ENCODE measurements at regions not wholly inside any gene's neighbourhood (a gene's known extent, or its start where the extent isn't known, plus 50 kb on each side); places are given as distances from the start of the nearest gene placed in this dataset.
"Not testable (repeated sequence)": the region's sequence is repeated elsewhere in the genome, so short reads cannot be mapped to it uniquely, and the experiment has no call there.

- Histone ChIP-seq H3K9me3 (replicated peaks) (no peaks in the 10 kb centered on the region), H3K27ac (no peak overlapping the region), H3K4me1 (no peaks in the 10 kb centered on the region), H3K27me3 (no peaks in the 10 kb centered on the region), H3K36me3 (no peaks in the 10 kb centered on the region), H3K4me3 (no peak overlapping the region)
- no peak for DNase-seq
Measured at GRCh38 chr14:97106609-97107008, 309.4 kb downstream of the VRK1 start.

- DNase-seq = no peak
- no peaks in the 10 kb centered on the region for H3K4me1 ChIP-seq
- no peaks in the 10 kb centered on the region for H3K9me3 ChIP-seq (replicated peaks)
- no peaks in the 10 kb centered on the region for H3K27me3 ChIP-seq
- no peak overlapping the region for H3K4me3 ChIP-seq
- no peak overlapping the region for H3K27ac ChIP-seq
- no peaks in the 10 kb centered on the region for H3K36me3 ChIP-seq
Measured at GRCh38 chr14:97107080-97107479, 309.9 kb downstream of the VRK1 start.

GRCh38 chr14:97107760-97108159 is 310.6 kb downstream of the VRK1 start:
- Histone ChIP-seq H3K27ac (no peak overlapping the region), H3K4me3 (no peak overlapping the region), H3K36me3 (no peaks in the 10 kb centered on the region), H3K4me1 (no peaks in the 10 kb centered on the region), H3K27me3 (no peaks in the 10 kb centered on the region), H3K9me3 (replicated peaks) (no peaks in the 10 kb centered on the region)
- DNase-seq = no peak

DNA sequence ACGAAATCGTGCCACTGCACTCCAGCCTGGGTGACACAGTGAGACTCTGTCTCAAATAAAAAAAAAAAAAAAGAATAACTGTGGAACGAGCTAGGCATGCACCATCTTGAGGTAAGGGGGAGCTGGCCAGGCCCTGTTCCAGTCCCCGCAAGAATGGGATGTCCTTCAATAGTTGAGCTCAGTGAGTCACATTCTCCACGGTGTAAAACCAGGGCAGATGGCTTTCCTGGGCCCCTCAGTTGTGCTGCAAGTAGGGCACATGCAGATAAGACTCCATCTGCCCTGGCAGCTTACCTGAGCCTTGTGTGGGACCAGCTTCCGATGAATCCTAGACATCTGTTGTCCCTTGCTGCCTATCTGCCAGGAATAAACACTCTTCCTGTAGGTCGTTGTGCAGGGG is 312.1 kb downstream of the VRK1 start:
- Histone ChIP-seq H3K36me3 (no peaks in the 10 kb centered on the region), H3K9me3 (replicated peaks) (no peaks in the 10 kb centered on the region), H3K27ac (no peak overlapping the region), H3K4me3 (no peak overlapping the region), H3K4me1 (no peaks in the 10 kb centered on the region), H3K27me3 (no peaks in the 10 kb centered on the region)
- no peak for DNase-seq

GRCh38 chr14:97113339-97113738 is 316.2 kb downstream of the VRK1 start:
- Histone ChIP-seq H3K27ac (no peak overlapping the region), H3K36me3 (no peaks in the 10 kb centered on the region), H3K27me3 (no peaks in the 10 kb centered on the region), H3K9me3 (replicated peaks) (no peaks in the 10 kb centered on the region), H3K4me1 (no peaks in the 10 kb centered on the region), H3K4me3 (no peak overlapping the region)
- DNase-seq = no peak

DNA sequence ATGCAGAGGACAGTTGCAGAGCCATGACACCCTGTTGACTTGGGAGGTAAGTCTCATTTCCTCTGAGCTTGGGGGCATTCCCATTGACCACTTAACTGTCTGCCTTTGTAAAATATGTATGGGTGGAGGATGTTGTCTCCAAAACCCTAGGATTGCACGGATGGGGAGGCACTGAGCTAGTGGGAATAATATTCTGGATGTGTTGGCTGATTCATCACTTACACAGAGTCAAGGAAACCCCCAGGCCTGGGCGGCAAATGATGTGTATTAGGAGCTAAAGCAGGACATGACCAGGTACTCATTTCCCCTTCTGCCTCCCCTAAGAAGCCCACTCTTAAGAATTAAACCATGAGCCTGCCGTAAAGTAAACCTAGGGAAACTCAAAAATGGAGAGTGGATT is 319.4 kb downstream of the VRK1 start:
- H3K27me3 ChIP-seq = no peaks in the 10 kb centered on the region
- no peaks in the 10 kb centered on the region for H3K4me1 ChIP-seq
- H3K27ac ChIP-seq = no peak overlapping the region
- no peak overlapping the region for H3K4me3 ChIP-seq
- H3K36me3 ChIP-seq = no peaks in the 10 kb centered on the region
- DNase-seq = no peak
- H3K9me3 ChIP-seq (replicated peaks) = no peaks in the 10 kb centered on the region

GRCh38 chr14:97117693-97118092 is 320.5 kb downstream of the VRK1 start:
- Histone ChIP-seq H3K4me3 (no peak overlapping the region), H3K27ac (no peak overlapping the region), H3K36me3 (no peaks in the 10 kb centered on the region), H3K27me3 (no peaks in the 10 kb centered on the region), H3K4me1 (no peaks in the 10 kb centered on the region), H3K9me3 (replicated peaks) (no peaks in the 10 kb centered on the region)
- DNase-seq = no peak

- DNase-seq = no peak
- Histone ChIP-seq H3K4me1 (no peaks in the 10 kb centered on the region), H3K4me3 (no peak overlapping the region), H3K27ac (no peak overlapping the region), H3K27me3 (no peaks in the 10 kb centered on the region), H3K36me3 (no peaks in the 10 kb centered on the region), H3K9me3 (replicated peaks) (no peaks in the 10 kb centered on the region)
Measured at GRCh38 chr14:97120204-97120603, 323.0 kb downstream of the VRK1 start.

DNA sequence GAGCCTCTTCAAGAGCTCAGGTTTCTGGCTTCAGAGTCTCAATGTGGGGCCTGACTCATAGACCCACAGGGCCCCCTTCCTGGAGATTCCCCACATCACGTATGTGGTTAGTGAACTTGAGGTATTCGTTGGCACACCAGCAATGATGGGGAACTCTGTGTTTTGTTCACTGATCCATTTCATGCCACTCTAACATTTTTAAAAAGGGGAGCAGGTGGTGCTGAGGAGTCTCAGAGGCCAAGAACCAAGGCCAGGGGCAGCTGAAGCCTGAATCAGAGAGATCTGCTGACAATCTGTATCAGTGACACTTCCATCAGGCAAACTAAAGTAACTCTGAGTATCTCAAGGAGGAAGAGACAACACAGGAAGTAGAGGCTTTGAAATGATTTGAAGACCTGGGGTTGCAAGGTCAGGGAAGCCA is 323.4 kb downstream of the VRK1 start:
- no peaks in the 10 kb centered on the region for H3K36me3 ChIP-seq
- H3K4me3 ChIP-seq = no peak overlapping the region
- no peaks in the 10 kb centered on the region for H3K9me3 ChIP-seq (replicated peaks)
- H3K4me1 ChIP-seq = no peaks in the 10 kb centered on the region
- no peak overlapping the region for H3K27ac ChIP-seq
- no peaks in the 10 kb centered on the region for H3K27me3 ChIP-seq
- DNase-seq = no peak

DNA sequence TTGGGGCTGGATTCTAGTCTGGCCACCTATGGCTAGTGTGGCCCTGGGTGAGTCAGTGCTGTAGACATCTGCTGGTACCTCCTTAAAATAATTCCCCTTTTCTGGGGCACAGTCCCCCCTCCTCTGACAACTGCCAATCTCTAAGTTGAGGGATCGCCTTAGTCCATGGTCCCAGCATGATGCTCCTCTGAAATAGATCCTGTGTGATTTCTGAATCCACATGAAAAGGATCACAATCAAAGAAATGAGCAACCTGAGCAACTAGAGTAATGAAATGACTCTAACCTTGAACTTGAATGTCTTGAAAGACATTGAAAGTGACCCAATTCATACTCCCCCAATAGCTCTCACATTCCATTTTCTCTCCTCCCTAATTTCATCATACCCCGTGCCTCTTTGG is 332.5 kb downstream of the VRK1 start:
- no peak for DNase-seq
- no peaks in the 10 kb centered on the region for H3K36me3 ChIP-seq
- no peak overlapping the region for H3K27ac ChIP-seq
- no peak overlapping the region for H3K4me3 ChIP-seq
- no peaks in the 10 kb centered on the region for H3K4me1 ChIP-seq
- no peaks in the 10 kb centered on the region for H3K27me3 ChIP-seq
- no peaks in the 10 kb centered on the region for H3K9me3 ChIP-seq (replicated peaks)

DNA sequence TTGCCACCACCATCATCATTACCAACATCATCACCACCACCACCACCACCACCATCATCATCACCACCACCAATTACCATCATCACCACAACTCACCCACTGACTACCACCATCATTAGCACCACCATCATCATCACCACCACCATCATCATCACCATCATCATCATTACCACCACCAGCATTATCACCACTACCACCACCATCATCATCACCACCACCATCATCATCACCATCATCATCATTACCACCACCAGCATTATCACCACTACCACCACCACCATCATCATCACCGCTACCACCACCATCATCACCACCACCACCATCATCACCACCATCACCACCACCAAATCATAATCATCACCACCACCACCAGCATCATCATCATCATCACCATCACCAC is 338.7 kb downstream of the VRK1 start:
- DNase-seq, H3K27ac ChIP-seq, H3K4me3 ChIP-seq: not testable (repeated sequence)

DNA sequence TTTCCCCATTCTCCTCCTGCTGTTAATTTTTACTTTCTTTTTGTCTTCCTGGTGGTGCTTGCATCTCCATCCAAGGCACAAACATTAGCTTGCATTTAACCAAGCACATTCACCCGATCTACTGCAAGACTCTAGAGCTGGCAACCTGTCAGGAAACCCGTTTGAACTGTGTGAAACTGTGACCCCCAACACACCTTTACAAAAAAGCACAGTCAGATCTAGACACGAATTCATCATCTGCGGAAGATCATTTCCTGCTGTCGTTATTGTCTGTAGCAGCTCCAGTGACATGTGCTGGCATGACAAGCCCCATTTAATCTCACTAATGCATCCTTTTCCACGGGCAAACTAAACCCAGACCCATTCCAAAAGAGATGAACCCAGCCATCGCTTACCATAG is 340.5 kb downstream of the VRK1 start:
- Histone ChIP-seq H3K27ac (no peak overlapping the region), H3K27me3 (no peaks in the 10 kb centered on the region), H3K4me3 (no peak overlapping the region), H3K4me1 (no peaks in the 10 kb centered on the region), H3K36me3 (no peaks in the 10 kb centered on the region), H3K9me3 (replicated peaks) (no peaks in the 10 kb centered on the region)
- no peak for DNase-seq

More for the DNA sequence above, 338.7 kb downstream of the VRK1 start:
- H3K4me1 ChIP-seq; H3K36me3 ChIP-seq; H3K9me3 ChIP-seq (replicated peaks); H3K27me3 ChIP-seq: not testable (repeated sequence)

GRCh38 chr14:97138801-97139200 is 341.6 kb downstream of the VRK1 start:
- no peaks in the 10 kb centered on the region for H3K27me3 ChIP-seq
- no peaks in the 10 kb centered on the region for H3K4me1 ChIP-seq
- H3K27ac ChIP-seq = no peak overlapping the region
- peak in 1 of 2 experiments; percentile 7 for DNase-seq
- no peaks in the 10 kb centered on the region for H3K9me3 ChIP-seq (replicated peaks)
- H3K4me3 ChIP-seq = no peak overlapping the region
- H3K36me3 ChIP-seq = no peaks in the 10 kb centered on the region

GRCh38 chr14:97143011-97143410 is 345.8 kb downstream of the VRK1 start:
- no peak for DNase-seq

DNA sequence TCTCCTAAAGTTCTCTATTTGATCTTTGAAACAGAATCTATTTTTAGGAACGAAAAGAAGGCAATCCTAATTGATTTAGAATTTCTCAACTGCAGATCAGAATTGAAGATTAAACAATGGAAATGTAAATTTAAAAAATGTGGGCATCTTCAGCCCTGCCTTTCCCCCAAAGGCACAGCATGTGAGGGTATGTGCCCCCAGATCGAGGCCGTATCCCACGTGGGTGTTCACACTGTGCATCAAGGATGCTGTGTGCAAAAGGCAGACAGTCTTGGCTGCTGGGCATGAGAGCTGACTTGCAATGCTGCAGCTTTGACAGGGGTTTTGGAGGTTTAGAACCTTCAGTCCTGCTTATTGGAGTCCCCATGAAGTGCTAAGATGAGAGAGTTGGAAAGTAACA is 346.3 kb downstream of the VRK1 start:
- H3K4me1 ChIP-seq = no peaks in the 10 kb centered on the region
- no peak for DNase-seq
- no peak overlapping the region for H3K4me3 ChIP-seq
- no peaks in the 10 kb centered on the region for H3K36me3 ChIP-seq
- no peak overlapping the region for H3K27ac ChIP-seq
- H3K9me3 ChIP-seq (replicated peaks) = no peaks in the 10 kb centered on the region
- no peaks in the 10 kb centered on the region for H3K27me3 ChIP-seq

More at GRCh38 chr14:97143011-97143410, 345.8 kb downstream of the VRK1 start:
- Histone ChIP-seq H3K27me3 (no peaks in the 10 kb centered on the region), H3K27ac (no peak overlapping the region), H3K9me3 (replicated peaks) (no peaks in the 10 kb centered on the region), H3K4me3 (no peak overlapping the region), H3K36me3 (no peaks in the 10 kb centered on the region), H3K4me1 (no peaks in the 10 kb centered on the region)

GRCh38 chr14:97148021-97148420 is 350.8 kb downstream of the VRK1 start:
- not testable (repeated sequence) for H3K27ac ChIP-seq; H3K27me3 ChIP-seq; DNase-seq; H3K36me3 ChIP-seq; H3K4me1 ChIP-seq; H3K4me3 ChIP-seq; H3K9me3 ChIP-seq (replicated peaks)

DNA sequence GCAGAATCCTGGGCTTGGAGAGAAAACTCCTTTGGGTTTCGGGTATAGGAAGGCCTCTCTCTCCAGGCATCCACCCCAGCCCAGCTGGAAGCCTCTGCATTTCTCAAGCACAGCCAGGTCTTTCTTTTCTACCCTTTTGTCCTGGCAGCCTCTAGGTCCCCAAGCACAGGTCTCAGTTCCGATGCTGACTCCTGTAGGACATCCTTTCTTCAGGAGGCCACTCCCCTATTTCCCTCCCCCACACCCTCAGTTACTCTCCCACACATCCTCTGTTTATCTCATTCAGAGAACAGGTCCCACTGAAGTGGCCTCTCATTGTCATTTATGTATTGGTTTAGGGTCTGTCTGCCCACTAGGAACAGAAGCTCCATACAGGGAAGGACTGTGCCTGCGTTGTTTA is 352.6 kb downstream of the VRK1 start:
- H3K27ac ChIP-seq = no peak overlapping the region
- H3K36me3 ChIP-seq = no peaks in the 10 kb centered on the region
- H3K4me3 ChIP-seq = no peak overlapping the region
- H3K9me3 ChIP-seq (replicated peaks) = no peaks in the 10 kb centered on the region
- no peaks in the 10 kb centered on the region for H3K27me3 ChIP-seq
- DNase-seq = no peak
- no peaks in the 10 kb centered on the region for H3K4me1 ChIP-seq
